ENCODE measurements at regions not wholly inside any gene's neighbourhood (a gene's known extent, or its start where the extent isn't known, plus 50 kb on each side); places are given as distances from the start of the nearest gene placed in this dataset.

DNA sequence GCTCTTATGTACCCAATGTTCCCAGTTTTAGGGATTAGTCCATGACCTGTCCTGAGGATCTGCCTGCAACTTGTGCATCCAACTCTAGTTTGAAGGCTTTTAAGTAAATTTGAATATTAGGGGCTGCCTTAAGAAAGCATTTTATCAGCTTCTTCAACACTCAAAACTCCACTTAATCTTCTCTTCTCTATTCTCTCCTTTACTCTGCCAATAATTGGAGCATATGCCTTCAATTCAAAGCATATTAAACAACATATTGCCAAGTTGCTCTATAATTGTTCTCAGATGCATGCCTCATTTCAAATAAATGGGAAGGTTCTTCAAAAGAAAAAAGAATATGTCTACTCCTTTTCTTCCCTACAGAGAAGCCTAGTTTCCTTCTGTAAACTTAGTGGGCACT lies 84.8 kb upstream of the NCKAP5 start:
- TF ChIP-seq, protein P1, sequence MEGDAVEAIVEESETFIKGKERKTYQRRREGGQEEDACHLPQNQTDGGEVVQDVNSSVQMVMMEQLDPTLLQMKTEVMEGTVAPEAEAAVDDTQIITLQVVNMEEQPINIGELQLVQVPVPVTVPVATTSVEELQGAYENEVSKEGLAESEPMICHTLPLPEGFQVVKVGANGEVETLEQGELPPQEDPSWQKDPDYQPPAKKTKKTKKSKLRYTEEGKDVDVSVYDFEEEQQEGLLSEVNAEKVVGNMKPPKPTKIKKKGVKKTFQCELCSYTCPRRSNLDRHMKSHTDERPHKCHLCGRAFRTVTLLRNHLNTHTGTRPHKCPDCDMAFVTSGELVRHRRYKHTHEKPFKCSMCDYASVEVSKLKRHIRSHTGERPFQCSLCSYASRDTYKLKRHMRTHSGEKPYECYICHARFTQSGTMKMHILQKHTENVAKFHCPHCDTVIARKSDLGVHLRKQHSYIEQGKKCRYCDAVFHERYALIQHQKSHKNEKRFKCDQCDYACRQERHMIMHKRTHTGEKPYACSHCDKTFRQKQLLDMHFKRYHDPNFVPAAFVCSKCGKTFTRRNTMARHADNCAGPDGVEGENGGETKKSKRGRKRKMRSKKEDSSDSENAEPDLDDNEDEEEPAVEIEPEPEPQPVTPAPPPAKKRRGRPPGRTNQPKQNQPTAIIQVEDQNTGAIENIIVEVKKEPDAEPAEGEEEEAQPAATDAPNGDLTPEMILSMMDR (IDR thresholded peaks at IDR 0.05): no peak
- no peak for TF ChIP-seq POLR2A (IDR thresholded peaks at IDR 0.05)
